ENCODE measurements at regions not wholly inside any gene's neighbourhood (a gene's known extent, or its start where the extent isn't known, plus 50 kb on each side); places are given as distances from the start of the nearest gene placed in this dataset.
"Not testable (repeated sequence)": the region's sequence is repeated elsewhere in the genome, so short reads cannot be mapped to it uniquely, and the experiment has no call there.

DNA sequence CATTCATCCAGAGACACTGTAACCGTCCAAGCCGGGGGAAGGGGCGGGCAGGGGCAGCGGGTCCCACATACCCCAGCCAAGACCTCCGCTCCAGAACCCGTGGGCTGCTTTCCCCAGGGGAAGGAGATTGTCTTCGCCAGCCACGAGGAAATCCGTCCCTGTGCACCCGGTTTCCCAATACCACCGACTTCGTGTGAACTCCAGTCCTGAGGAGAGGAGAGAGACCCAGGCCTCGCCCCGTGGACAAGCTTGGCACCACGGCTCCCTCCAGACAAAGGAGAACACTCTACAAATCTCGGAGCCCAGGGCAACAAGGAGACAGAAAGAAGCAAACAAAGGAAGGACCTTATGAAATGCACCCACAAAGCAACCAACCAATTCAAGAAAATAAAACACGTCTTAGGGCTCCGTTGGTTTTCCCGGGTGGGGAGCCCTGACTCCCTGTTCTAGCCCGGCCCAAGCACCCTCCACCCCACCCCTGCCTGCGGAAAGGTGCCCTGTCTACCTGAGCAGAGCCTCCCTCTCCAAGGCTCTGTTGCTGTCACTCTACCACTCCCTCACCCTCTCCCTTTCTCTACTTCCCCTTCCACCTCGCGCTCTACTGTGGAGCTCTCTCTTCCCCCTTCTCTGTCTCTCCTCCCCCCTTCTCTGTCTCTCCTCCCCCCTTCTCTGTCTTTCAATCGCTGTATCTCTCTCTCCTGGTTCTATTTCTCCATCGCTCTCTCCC is 1382.8 kb upstream of the DEFB115 start:
- Histone ChIP-seq H3K4me2 (ENCODE audit: insufficient read depth, low read length) (no peak overlapping the region), H2AFZ (ENCODE audit: low read length) (no peak overlapping the region), H3K4me3 (ENCODE audit: insufficient read depth, low read length) (no peak overlapping the region), H3K27me3 (ENCODE audit: insufficient read depth, low read length) (no peaks in the 10 kb centered on the region), H4K20me1 (ENCODE audit: insufficient read depth, low read length) (no peaks in the 10 kb centered on the region), H3K27ac (ENCODE audit: low read depth, low read length) (no peak overlapping the region), H3K79me2 (ENCODE audit: insufficient read depth, low read length) (no peaks in the 10 kb centered on the region), H3K4me1 (ENCODE audit: insufficient read depth, low read length) (no peaks in the 10 kb centered on the region), H3K9me3 (ENCODE audit: low read depth, low read length) (peaks cover 2% of the 10 kb centered on the region), H3K36me3 (ENCODE audit: insufficient read depth, low read length) (no peaks in the 10 kb centered on the region)
- no peak for DNase-seq (ENCODE audit: insufficient read length, low spot score, missing footprints)
- TF ChIP-seq, protein P1, sequence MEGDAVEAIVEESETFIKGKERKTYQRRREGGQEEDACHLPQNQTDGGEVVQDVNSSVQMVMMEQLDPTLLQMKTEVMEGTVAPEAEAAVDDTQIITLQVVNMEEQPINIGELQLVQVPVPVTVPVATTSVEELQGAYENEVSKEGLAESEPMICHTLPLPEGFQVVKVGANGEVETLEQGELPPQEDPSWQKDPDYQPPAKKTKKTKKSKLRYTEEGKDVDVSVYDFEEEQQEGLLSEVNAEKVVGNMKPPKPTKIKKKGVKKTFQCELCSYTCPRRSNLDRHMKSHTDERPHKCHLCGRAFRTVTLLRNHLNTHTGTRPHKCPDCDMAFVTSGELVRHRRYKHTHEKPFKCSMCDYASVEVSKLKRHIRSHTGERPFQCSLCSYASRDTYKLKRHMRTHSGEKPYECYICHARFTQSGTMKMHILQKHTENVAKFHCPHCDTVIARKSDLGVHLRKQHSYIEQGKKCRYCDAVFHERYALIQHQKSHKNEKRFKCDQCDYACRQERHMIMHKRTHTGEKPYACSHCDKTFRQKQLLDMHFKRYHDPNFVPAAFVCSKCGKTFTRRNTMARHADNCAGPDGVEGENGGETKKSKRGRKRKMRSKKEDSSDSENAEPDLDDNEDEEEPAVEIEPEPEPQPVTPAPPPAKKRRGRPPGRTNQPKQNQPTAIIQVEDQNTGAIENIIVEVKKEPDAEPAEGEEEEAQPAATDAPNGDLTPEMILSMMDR (IDR thresholded peaks at IDR 0.05; ENCODE audit: extremely low read depth, low read depth, low read length): no peak

DNA sequence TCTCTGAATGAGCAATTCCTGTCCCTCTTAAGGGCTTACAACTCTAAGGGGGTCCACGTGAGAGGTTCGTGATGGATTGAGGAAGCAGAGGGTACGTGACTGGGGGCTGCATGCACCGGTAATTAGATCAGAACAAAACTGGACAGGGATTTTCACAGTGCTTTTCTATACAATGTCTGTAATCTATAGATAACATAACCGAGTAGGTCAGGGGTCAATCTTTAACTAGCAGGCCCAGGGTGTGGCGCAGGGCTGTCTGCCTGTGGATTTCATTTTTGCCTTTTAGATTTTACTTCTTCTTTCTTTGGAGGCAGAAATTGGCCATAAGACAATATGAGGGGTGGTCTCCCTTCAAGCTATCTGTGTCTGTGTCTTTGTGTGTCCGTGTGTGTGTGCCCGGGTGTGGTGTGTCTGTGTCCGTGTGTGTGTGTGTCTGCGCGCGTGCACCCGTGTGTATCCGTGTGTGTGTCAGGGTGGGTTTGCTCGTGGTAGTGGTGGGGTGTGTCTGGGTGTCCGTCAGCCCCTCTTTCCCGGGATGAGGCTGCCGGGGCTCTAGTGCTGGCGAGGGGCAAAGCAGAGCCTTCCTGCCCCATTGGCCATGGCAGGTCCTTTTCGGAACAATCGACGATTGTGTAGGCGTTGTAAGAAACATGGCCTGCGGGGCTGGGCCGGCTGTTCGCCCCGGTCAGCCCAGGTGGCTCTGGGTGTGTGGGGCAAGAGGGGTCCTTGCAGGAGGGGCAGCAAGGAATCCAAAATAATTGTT is 1382.0 kb upstream of the DEFB115 start:
- H3K27ac ChIP-seq (ENCODE audit: low read depth, low read length); H3K27me3 ChIP-seq (ENCODE audit: insufficient read depth, low read length); H2AFZ ChIP-seq (ENCODE audit: low read length); H3K79me2 ChIP-seq (ENCODE audit: insufficient read depth, low read length); H3K4me3 ChIP-seq (ENCODE audit: insufficient read depth, low read length); H3K4me1 ChIP-seq (ENCODE audit: insufficient read depth, low read length); H4K20me1 ChIP-seq (ENCODE audit: insufficient read depth, low read length); DNase-seq (ENCODE audit: insufficient read length, low spot score, missing footprints); H3K9me3 ChIP-seq (ENCODE audit: low read depth, low read length); H3K36me3 ChIP-seq (ENCODE audit: insufficient read depth, low read length); H3K4me2 ChIP-seq (ENCODE audit: insufficient read depth, low read length): not testable (repeated sequence)

DNA sequence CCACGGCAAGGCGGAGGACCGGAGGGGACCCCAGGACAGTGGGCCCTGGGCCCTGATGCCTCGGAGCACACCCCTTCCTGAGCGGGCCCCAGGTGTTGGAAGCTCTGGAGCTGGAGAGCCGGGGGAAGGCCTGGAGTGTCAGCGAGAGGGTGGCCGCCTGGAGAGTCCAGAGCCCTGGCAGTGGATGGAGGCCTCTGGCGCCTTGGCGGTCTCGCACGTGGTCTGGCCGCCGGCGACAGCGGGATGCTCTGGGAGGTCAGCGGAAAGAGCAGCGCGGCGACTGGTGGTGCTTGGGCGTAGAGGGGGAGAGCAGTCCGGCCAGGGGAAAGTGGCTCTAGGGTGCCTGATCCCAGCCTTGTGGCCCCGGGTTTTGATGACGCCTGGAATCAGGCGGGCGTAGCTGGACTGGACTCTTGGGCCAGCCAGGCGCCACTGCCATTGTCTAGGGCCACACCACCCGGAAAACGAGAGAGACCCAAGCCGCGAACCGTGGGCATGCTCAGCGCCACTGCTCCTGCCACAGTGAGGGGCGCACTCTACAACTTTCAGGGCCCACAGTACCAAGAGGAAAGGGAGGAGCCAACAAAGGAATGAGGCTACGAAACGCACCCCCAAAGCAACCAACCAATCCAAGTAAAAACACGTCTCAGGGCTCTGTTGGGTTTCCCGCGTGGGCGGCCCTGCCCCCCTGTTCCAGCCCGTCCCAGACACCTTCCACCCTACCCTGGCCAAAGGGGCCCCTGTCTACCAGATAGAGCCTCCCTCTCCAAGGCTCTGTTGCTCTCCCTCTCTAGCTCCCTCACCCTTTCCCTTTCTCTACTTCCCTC is 1381.2 kb upstream of the DEFB115 start:
- not testable (repeated sequence) for H3K4me3 ChIP-seq (ENCODE audit: insufficient read depth, low read length); H3K27ac ChIP-seq (ENCODE audit: low read depth, low read length); H2AFZ ChIP-seq (ENCODE audit: low read length); H3K4me1 ChIP-seq (ENCODE audit: insufficient read depth, low read length); H3K4me2 ChIP-seq (ENCODE audit: insufficient read depth, low read length); H3K79me2 ChIP-seq (ENCODE audit: insufficient read depth, low read length); DNase-seq (ENCODE audit: insufficient read length, low spot score, missing footprints); H3K27me3 ChIP-seq (ENCODE audit: insufficient read depth, low read length); H4K20me1 ChIP-seq (ENCODE audit: insufficient read depth, low read length); H3K9me3 ChIP-seq (ENCODE audit: low read depth, low read length); H3K36me3 ChIP-seq (ENCODE audit: insufficient read depth, low read length)

DNA sequence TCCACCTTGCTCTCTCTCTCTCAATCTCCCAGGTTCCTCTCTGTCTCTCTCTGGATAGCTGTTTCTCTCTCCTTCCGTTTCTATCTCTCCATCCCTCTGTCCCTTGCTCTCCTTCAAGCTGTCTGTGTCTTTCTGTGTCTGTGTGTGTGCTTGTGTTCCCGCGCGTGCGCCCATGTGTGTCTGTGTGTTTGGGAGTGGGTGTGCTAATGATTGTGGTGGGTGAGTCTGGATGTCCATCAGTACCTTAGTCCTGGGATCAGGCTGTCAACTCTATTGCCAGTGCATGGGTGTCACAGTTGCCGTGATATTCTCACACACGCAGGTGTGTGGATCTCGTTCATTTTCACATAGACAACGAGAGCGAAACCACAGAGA is 1380.6 kb upstream of the DEFB115 start:
- H4K20me1 ChIP-seq (ENCODE audit: insufficient read depth, low read length): no peaks in the 10 kb centered on the region
- H2AFZ ChIP-seq (ENCODE audit: low read length): no peak overlapping the region
- DNase-seq (ENCODE audit: insufficient read length, low spot score, missing footprints): no peak
- H3K36me3 ChIP-seq (ENCODE audit: insufficient read depth, low read length): no peaks in the 10 kb centered on the region
- H3K4me3 ChIP-seq (ENCODE audit: insufficient read depth, low read length): no peak overlapping the region
- H3K79me2 ChIP-seq (ENCODE audit: insufficient read depth, low read length): no peaks in the 10 kb centered on the region
- H3K9me3 ChIP-seq (ENCODE audit: low read depth, low read length): peaks cover 2% of the 10 kb centered on the region
- TF ChIP-seq, protein P1 (IDR thresholded peaks at IDR 0.05; ENCODE audit: extremely low read depth, low read depth, low read length): no peak
- no peaks in the 10 kb centered on the region for H3K4me1 ChIP-seq (ENCODE audit: insufficient read depth, low read length)
- H3K27ac ChIP-seq (ENCODE audit: low read depth, low read length): no peak overlapping the region
- H3K4me2 ChIP-seq (ENCODE audit: insufficient read depth, low read length): no peak overlapping the region
- no peaks in the 10 kb centered on the region for H3K27me3 ChIP-seq (ENCODE audit: insufficient read depth, low read length)

DNA sequence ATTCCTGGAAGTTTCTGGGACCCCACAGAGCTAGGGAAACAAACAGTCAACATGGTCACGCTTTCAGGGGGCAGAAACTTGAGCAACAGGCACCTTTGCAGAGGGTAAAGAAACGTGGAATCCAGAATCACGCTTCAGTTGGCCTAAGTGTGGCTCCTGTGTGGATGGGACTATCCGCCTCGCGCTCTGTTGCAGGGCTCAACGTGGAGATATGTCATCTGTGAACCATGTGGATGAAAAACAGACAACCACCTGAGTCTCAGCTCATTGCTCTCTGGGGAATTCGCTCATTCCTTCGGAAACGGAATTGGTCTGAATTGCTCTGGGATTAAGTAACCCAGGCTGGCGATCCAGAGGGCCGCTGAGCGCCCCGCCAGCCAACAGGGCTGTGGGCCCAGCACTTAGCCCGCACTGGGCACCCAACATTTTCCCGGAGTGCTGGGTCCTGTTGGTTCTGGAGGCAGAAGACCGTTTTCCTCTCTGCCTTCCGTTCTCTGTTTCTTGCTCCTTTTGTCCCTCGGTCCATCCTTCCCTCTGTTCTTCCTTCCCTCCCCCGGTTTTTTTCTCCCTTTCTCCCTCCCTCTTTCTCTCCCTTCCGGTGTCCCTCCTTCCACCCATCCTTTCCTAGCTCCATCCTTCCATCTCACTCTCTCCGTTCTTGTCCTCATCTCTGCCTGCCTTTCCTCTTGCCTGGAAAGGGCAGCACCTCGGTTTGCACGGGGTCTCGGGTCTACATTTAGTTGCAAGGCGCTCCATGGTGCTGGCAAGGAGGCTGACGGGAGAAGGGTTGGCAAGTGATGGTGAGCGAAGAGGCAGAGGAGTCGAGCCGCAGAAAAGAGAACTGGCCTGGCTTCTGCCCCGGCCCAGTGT is 1379.8 kb upstream of the DEFB115 start:
- H4K20me1 ChIP-seq (ENCODE audit: insufficient read depth, low read length); H2AFZ ChIP-seq (ENCODE audit: low read length): not testable (repeated sequence)

More for the DNA sequence above, 1379.8 kb upstream of the DEFB115 start:
- H3K79me2 ChIP-seq (ENCODE audit: insufficient read depth, low read length); H3K9me3 ChIP-seq (ENCODE audit: low read depth, low read length); DNase-seq (ENCODE audit: insufficient read length, low spot score, missing footprints); H3K4me2 ChIP-seq (ENCODE audit: insufficient read depth, low read length); H3K36me3 ChIP-seq (ENCODE audit: insufficient read depth, low read length); H3K27me3 ChIP-seq (ENCODE audit: insufficient read depth, low read length); H3K27ac ChIP-seq (ENCODE audit: low read depth, low read length); H3K4me1 ChIP-seq (ENCODE audit: insufficient read depth, low read length); H3K4me3 ChIP-seq (ENCODE audit: insufficient read depth, low read length): not testable (repeated sequence)
